HEK293 (cell line): ENCODE measurements at regions not wholly inside any gene's neighbourhood (a gene's known extent, or its start where the extent isn't known, plus 50 kb on each side); places are given as distances from the start of the nearest gene placed in this dataset.
"Not testable (repeated sequence)": the region's sequence is repeated elsewhere in the genome, so short reads cannot be mapped to it uniquely, and the experiment has no call there.

ENCODE experiments used
- KLF7 ChIP-seq: fragments of 450-650 bp; formaldehyde crosslinking; IDR thresholded peaks from 2 replicates; pipeline ENCODE4 v1.5.1; 2016; ENCODE audit warnings: missing biosample characterization, missing genetic modification characterization, borderline replicate concordance
- TCF7L2 ChIP-seq: IDR thresholded peaks from 2 replicates; pipeline ENCODE4 v1.6.1; 2011; ENCODE audit warnings: low read depth, mild to moderate bottlenecking, inconsistent platforms, low read length, moderate library complexity, borderline replicate concordance
- ZNF146 ChIP-seq: fragments of 450-650 bp; formaldehyde crosslinking; IDR thresholded peaks from 2 replicates; pipeline ENCODE4 v1.5.1; 2016; ENCODE audit warnings: missing biosample characterization, missing genetic modification characterization
- ZNF174 ChIP-seq: fragments of 450-650 bp; formaldehyde crosslinking; IDR thresholded peaks from 2 replicates; pipeline ENCODE4 v1.5.0; 2017; ENCODE audit warnings: missing biosample characterization, mild to moderate bottlenecking, missing genetic modification characterization
- ZNF423 ChIP-seq: fragments of 450-650 bp; formaldehyde crosslinking; IDR thresholded peaks from 2 replicates; pipeline ENCODE4 v1.5.1; 2016; ENCODE audit warnings: missing biosample characterization, missing genetic modification characterization
- ZNF510 ChIP-seq: fragments of 450-650 bp; formaldehyde crosslinking; IDR thresholded peaks from 2 replicates; pipeline ENCODE4 v1.5.1; 2018; ENCODE audit warnings: mild to moderate bottlenecking, missing genetic modification characterization, missing biosample characterization; ENCODE audit not compliant: insufficient replicate concordance
- TF ChIP-seq, protein P1 (sequence below): fragments of 450-650 bp; formaldehyde crosslinking; IDR thresholded peaks from 2 replicates; pipeline ENCODE4 v1.5.1; 2016; ENCODE audit warnings: missing biosample characterization, missing genetic modification characterization
- TF ChIP-seq, protein P2 (sequence below): fragments of 450-650 bp; formaldehyde crosslinking; IDR thresholded peaks from 2 replicates; pipeline ENCODE4 v1.5.1; 2016; ENCODE audit warnings: missing biosample characterization, missing genetic modification characterization
- TF ChIP-seq, protein P3 (sequence below): fragments of 450-650 bp; formaldehyde crosslinking; IDR thresholded peaks from 2 replicates; pipeline ENCODE4 v1.5.1; 2016; ENCODE audit warnings: missing biosample characterization, missing genetic modification characterization
- TF ChIP-seq, protein P4 (sequence below): fragments of 450-650 bp; formaldehyde crosslinking; IDR thresholded peaks from 2 replicates; pipeline ENCODE4 v1.5.1; 2016; ENCODE audit warnings: missing biosample characterization, missing genetic modification characterization
- TF ChIP-seq, protein P5 (sequence below): fragments of 450-650 bp; formaldehyde crosslinking; IDR thresholded peaks from 2 replicates; pipeline ENCODE4 v1.5.1; 2016; ENCODE audit warnings: missing biosample characterization, missing genetic modification characterization
- TF ChIP-seq, protein P6 (sequence below): fragments of 450-650 bp; formaldehyde crosslinking; IDR thresholded peaks from 2 replicates; pipeline ENCODE4 v1.5.1; 2017; ENCODE audit warnings: missing biosample characterization, missing genetic modification characterization
- TF ChIP-seq, protein P7 (sequence below): fragments of 450-650 bp; formaldehyde crosslinking; IDR thresholded peaks from 2 replicates; pipeline ENCODE4 v1.5.1; 2016; ENCODE audit warnings: missing biosample characterization, missing genetic modification characterization, low read depth

DNA sequence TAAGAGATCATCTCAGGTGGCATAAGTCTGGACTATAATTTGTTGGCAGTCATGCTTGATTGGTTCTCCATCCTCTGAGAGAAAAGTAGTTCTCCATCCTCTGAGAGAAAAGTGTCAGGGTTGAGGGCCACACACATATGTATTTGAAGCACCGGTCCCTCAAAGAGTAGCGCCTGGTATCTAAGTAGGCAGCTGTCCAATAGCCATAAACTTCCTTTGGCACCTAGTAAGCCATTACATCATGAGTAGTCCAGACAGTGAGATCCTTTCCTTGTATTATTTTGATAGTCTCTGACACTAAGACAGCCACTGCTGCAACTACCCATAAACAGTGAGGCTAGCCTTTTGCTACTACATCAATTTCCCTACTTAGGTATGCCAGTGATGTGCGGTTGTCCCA, 94.0 kb downstream of the EBLN2 start:
- TF ChIP-seq, protein P1, sequence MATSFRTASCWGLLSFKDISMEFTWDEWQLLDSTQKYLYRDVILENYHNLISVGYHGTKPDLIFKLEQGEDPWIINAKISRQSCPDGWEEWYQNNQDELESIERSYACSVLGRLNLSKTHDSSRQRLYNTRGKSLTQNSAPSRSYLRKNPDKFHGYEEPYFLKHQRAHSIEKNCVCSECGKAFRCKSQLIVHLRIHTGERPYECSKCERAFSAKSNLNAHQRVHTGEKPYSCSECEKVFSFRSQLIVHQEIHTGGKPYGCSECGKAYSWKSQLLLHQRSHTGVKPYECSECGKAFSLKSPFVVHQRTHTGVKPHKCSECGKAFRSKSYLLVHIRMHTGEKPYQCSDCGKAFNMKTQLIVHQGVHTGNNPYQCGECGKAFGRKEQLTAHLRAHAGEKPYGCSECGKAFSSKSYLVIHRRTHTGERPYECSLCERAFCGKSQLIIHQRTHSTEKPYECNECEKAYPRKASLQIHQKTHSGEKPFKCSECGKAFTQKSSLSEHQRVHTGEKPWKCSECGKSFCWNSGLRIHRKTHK (tag by site-specific recombination) = not testable (repeated sequence)
- TF ChIP-seq, protein P2, sequence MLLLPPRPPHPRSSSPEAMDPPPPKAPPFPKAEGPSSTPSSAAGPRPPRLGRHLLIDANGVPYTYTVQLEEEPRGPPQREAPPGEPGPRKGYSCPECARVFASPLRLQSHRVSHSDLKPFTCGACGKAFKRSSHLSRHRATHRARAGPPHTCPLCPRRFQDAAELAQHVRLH = not testable (repeated sequence)
- TF ChIP-seq, protein P3, sequence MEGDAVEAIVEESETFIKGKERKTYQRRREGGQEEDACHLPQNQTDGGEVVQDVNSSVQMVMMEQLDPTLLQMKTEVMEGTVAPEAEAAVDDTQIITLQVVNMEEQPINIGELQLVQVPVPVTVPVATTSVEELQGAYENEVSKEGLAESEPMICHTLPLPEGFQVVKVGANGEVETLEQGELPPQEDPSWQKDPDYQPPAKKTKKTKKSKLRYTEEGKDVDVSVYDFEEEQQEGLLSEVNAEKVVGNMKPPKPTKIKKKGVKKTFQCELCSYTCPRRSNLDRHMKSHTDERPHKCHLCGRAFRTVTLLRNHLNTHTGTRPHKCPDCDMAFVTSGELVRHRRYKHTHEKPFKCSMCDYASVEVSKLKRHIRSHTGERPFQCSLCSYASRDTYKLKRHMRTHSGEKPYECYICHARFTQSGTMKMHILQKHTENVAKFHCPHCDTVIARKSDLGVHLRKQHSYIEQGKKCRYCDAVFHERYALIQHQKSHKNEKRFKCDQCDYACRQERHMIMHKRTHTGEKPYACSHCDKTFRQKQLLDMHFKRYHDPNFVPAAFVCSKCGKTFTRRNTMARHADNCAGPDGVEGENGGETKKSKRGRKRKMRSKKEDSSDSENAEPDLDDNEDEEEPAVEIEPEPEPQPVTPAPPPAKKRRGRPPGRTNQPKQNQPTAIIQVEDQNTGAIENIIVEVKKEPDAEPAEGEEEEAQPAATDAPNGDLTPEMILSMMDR (tag by site-specific recombination) = not testable (repeated sequence)
- TF ChIP-seq ZNF423 (tag by site-specific recombination); TCF7L2; ZNF174 (tag by site-specific recombination); ZNF146 (tag by site-specific recombination); KLF7 (tag by site-specific recombination); ZNF510 (tag by site-specific recombination): not testable (repeated sequence)
- TF ChIP-seq, protein P4, sequence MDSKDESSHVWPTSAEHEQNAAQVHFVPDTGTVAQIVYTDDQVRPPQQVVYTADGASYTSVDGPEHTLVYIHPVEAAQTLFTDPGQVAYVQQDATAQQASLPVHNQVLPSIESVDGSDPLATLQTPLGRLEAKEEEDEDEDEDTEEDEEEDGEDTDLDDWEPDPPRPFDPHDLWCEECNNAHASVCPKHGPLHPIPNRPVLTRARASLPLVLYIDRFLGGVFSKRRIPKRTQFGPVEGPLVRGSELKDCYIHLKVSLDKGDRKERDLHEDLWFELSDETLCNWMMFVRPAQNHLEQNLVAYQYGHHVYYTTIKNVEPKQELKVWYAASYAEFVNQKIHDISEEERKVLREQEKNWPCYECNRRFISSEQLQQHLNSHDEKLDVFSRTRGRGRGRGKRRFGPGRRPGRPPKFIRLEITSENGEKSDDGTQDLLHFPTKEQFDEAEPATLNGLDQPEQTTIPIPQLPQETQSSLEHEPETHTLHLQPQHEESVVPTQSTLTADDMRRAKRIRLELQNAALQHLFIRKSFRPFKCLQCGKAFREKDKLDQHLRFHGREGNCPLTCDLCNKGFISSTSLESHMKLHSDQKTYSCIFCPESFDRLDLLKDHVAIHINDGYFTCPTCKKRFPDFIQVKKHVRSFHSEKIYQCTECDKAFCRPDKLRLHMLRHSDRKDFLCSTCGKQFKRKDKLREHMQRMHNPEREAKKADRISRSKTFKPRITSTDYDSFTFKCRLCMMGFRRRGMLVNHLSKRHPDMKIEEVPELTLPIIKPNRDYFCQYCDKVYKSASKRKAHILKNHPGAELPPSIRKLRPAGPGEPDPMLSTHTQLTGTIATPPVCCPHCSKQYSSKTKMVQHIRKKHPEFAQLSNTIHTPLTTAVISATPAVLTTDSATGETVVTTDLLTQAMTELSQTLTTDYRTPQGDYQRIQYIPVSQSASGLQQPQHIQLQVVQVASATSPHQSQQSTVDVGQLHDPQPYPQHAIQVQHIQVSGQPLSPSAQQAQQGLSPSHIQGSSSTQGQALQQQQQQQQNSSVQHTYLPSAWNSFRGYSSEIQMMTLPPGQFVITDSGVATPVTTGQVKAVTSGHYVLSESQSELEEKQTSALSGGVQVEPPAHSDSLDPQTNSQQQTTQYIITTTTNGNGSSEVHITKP (tag by site-specific recombination) = not testable (repeated sequence)
- TF ChIP-seq, protein P5, sequence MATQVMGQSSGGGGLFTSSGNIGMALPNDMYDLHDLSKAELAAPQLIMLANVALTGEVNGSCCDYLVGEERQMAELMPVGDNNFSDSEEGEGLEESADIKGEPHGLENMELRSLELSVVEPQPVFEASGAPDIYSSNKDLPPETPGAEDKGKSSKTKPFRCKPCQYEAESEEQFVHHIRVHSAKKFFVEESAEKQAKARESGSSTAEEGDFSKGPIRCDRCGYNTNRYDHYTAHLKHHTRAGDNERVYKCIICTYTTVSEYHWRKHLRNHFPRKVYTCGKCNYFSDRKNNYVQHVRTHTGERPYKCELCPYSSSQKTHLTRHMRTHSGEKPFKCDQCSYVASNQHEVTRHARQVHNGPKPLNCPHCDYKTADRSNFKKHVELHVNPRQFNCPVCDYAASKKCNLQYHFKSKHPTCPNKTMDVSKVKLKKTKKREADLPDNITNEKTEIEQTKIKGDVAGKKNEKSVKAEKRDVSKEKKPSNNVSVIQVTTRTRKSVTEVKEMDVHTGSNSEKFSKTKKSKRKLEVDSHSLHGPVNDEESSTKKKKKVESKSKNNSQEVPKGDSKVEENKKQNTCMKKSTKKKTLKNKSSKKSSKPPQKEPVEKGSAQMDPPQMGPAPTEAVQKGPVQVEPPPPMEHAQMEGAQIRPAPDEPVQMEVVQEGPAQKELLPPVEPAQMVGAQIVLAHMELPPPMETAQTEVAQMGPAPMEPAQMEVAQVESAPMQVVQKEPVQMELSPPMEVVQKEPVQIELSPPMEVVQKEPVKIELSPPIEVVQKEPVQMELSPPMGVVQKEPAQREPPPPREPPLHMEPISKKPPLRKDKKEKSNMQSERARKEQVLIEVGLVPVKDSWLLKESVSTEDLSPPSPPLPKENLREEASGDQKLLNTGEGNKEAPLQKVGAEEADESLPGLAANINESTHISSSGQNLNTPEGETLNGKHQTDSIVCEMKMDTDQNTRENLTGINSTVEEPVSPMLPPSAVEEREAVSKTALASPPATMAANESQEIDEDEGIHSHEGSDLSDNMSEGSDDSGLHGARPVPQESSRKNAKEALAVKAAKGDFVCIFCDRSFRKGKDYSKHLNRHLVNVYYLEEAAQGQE (tag by site-specific recombination) = not testable (repeated sequence)
- TF ChIP-seq, protein P6, sequence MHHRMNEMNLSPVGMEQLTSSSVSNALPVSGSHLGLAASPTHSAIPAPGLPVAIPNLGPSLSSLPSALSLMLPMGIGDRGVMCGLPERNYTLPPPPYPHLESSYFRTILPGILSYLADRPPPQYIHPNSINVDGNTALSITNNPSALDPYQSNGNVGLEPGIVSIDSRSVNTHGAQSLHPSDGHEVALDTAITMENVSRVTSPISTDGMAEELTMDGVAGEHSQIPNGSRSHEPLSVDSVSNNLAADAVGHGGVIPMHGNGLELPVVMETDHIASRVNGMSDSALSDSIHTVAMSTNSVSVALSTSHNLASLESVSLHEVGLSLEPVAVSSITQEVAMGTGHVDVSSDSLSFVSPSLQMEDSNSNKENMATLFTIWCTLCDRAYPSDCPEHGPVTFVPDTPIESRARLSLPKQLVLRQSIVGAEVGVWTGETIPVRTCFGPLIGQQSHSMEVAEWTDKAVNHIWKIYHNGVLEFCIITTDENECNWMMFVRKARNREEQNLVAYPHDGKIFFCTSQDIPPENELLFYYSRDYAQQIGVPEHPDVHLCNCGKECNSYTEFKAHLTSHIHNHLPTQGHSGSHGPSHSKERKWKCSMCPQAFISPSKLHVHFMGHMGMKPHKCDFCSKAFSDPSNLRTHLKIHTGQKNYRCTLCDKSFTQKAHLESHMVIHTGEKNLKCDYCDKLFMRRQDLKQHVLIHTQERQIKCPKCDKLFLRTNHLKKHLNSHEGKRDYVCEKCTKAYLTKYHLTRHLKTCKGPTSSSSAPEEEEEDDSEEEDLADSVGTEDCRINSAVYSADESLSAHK (tag by site-specific recombination) = not testable (repeated sequence)
- TF ChIP-seq, protein P7, sequence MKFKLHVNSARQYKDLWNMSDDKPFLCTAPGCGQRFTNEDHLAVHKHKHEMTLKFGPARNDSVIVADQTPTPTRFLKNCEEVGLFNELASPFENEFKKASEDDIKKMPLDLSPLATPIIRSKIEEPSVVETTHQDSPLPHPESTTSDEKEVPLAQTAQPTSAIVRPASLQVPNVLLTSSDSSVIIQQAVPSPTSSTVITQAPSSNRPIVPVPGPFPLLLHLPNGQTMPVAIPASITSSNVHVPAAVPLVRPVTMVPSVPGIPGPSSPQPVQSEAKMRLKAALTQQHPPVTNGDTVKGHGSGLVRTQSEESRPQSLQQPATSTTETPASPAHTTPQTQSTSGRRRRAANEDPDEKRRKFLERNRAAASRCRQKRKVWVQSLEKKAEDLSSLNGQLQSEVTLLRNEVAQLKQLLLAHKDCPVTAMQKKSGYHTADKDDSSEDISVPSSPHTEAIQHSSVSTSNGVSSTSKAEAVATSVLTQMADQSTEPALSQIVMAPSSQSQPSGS = not testable (repeated sequence)
